Activated B cell treated with CpG ODN at 0.5 μM for 24 hours (primary cell): ENCODE measurements at regions not wholly inside any gene's neighbourhood (a gene's known extent, or its start where the extent isn't known, plus 50 kb on each side); places are given as distances from the start of the nearest gene placed in this dataset.

ENCODE experiments used
- ATAC-seq: fragments of 200-7000 bp; cut with Tn5 transposase; one replicate; pipeline ENCODE4 v1.10.0; 2021; ENCODE audit warnings: low read depth, mild to moderate bottlenecking, moderate library complexity
- CTCF ChIA-PET: fragments of 350-600 bp; sonication (Branson Sonifier 250); formaldehyde crosslinking; loops from one replicate; lab custom pipeline; 2021; ENCODE audit warnings: antibody characterized with exemption; lab: Charles Lee
- POLR2A ChIA-PET: fragments of 350-600 bp; sonication (Branson Sonifier 250); formaldehyde crosslinking; loops from one replicate; lab custom pipeline; 2021; ENCODE audit warnings: antibody characterized with exemption; lab: Charles Lee
- DNase-seq: peaks from one replicate; pipeline ENCODE4 v3.0.0; 2022
- H3K27ac Mint-ChIP-seq: one replicate; pipeline ENCODE4 v1.8.0; 2020; ENCODE audit warnings: mixed read lengths
- H3K27me3 Mint-ChIP-seq: one replicate; pipeline ENCODE4 v1.8.0; 2021; ENCODE audit warnings: mixed read lengths
- H3K36me3 Mint-ChIP-seq: one replicate; pipeline ENCODE4 v1.8.0; 2021; ENCODE audit warnings: low read depth, mixed read lengths
- H3K4me1 Mint-ChIP-seq: one replicate; pipeline ENCODE4 v1.8.0; 2021; ENCODE audit warnings: mixed read lengths
- H3K4me3 Mint-ChIP-seq: one replicate; pipeline ENCODE4 v1.8.0; 2020; ENCODE audit warnings: mild to moderate bottlenecking, mixed read lengths
- H3K9me3 Mint-ChIP-seq: one replicate; pipeline ENCODE4 v1.8.0; 2020; ENCODE audit warnings: mixed read lengths
- intact Hi-C: fragments of 100-400 bp; cut with micrococcal nuclease; formaldehyde crosslinking; loops from one replicate; pipeline ENCODE4 v1.15.1; 2024
- TF ChIP-seq, protein P1 (sequence below): fragments of 200-600 bp; IDR thresholded peaks from one replicate; pipeline ENCODE4 v1.8.0; 2022; ENCODE audit warnings: antibody characterized with exemption, mild to moderate bottlenecking

GRCh38 chr10:113477451-113477850, 75.4 kb upstream of the HABP2 start:
- POLR2A ChIA-PET, result no interaction called here
- peaks cover 13% of the 10 kb centered on the region for H3K9me3 Mint-ChIP-seq
- H3K4me1 Mint-ChIP-seq, result no peaks in the 10 kb centered on the region
- CTCF ChIA-PET, result no interaction called here
- no peaks in the 10 kb centered on the region for H3K27me3 Mint-ChIP-seq
- no peak overlapping the region for H3K4me3 Mint-ChIP-seq
- DNase-seq (no peak), ATAC-seq (no peak)
- intact Hi-C loops, result no loop called here
- no peaks in the 10 kb centered on the region for H3K36me3 Mint-ChIP-seq
- TF ChIP-seq, protein P1, sequence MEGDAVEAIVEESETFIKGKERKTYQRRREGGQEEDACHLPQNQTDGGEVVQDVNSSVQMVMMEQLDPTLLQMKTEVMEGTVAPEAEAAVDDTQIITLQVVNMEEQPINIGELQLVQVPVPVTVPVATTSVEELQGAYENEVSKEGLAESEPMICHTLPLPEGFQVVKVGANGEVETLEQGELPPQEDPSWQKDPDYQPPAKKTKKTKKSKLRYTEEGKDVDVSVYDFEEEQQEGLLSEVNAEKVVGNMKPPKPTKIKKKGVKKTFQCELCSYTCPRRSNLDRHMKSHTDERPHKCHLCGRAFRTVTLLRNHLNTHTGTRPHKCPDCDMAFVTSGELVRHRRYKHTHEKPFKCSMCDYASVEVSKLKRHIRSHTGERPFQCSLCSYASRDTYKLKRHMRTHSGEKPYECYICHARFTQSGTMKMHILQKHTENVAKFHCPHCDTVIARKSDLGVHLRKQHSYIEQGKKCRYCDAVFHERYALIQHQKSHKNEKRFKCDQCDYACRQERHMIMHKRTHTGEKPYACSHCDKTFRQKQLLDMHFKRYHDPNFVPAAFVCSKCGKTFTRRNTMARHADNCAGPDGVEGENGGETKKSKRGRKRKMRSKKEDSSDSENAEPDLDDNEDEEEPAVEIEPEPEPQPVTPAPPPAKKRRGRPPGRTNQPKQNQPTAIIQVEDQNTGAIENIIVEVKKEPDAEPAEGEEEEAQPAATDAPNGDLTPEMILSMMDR, result no peak
- no peak overlapping the region for H3K27ac Mint-ChIP-seq

- Mint-ChIP-seq H3K9me3 (peaks cover 13% of the 10 kb centered on the region), H3K4me1 (no peaks in the 10 kb centered on the region), H3K27ac (no peak overlapping the region), H3K27me3 (no peaks in the 10 kb centered on the region), H3K36me3 (no peaks in the 10 kb centered on the region), H3K4me3 (no peak overlapping the region)
- ChIA-PET POLR2A (no interaction called here), CTCF (no interaction called here)
- TF ChIP-seq, protein P1, result no peak
- no peak for DNase-seq
- ATAC-seq, result no peak
- intact Hi-C loops, result no loop called here
These were observed 73.3 kb upstream of the HABP2 start for GRCh38 chr10:113479346-113480080.

DNA sequence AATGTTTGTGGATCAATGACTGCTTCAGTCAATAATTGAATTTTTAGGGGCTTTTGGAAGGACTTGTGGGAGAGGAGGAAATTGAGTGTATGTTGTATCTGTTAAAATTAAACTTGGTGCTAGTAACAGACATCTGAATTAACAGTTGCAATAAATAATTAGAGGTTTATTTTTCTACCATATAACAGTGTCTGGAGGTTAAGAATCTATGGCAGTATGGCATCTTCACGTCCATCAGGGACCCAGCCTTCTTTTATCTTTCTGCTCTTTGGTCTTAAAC, 72.8 kb upstream of the HABP2 start:
- ChIA-PET POLR2A (no interaction called here), CTCF (no interaction called here)
- no peaks in the 10 kb centered on the region for H3K36me3 Mint-ChIP-seq
- intact Hi-C loops, result no loop called here
- TF ChIP-seq, protein P1, result no peak
- no peaks in the 10 kb centered on the region for H3K4me1 Mint-ChIP-seq
- H3K27ac Mint-ChIP-seq, result no peak overlapping the region
- H3K27me3 Mint-ChIP-seq, result no peaks in the 10 kb centered on the region
- DNase-seq (no peak), ATAC-seq (no peak)
- H3K9me3 Mint-ChIP-seq, result peaks cover 13% of the 10 kb centered on the region
- H3K4me3 Mint-ChIP-seq, result no peak overlapping the region

- Mint-ChIP-seq H3K27ac (no peak overlapping the region), H3K4me3 (no peak overlapping the region), H3K9me3 (peaks cover 13% of the 10 kb centered on the region), H3K27me3 (no peaks in the 10 kb centered on the region), H3K36me3 (no peaks in the 10 kb centered on the region), H3K4me1 (no peaks in the 10 kb centered on the region)
- no peak for DNase-seq
- intact Hi-C loops, result no loop called here
- TF ChIP-seq, protein P1, result no peak
- ATAC-seq, result no peak
- POLR2A ChIA-PET, result no interaction called here
- CTCF ChIA-PET, result no interaction called here
These were observed 71.9 kb upstream of the HABP2 start for GRCh38 chr10:113480851-113481502.

DNA sequence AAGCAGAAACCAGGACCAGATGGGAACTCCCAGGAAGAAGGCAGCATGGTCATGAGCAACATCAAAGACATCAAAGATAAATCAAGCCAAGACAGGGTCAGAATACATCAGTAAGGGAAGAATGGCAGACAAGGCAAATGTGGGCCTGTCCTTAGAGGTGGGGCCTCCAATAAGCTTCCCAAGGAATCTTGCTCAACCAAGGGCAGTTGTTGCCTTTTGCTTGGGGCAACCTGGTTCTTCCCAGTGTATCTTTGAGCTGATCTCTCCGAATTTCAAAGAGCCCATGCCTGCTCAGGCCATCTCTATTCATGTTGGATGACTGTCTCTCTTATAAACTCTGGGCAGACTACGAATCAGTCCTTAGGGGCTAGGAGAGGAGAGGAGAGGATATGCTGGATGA, 68.4 kb upstream of the HABP2 start:
- no peaks in the 10 kb centered on the region for H3K27me3 Mint-ChIP-seq
- H3K4me3 Mint-ChIP-seq, result no peak overlapping the region
- TF ChIP-seq, protein P1, result no peak
- ATAC-seq (no peak), DNase-seq (no peak)
- ChIA-PET POLR2A (no interaction called here), CTCF (no interaction called here)
- intact Hi-C loops, result no loop called here
- no peaks in the 10 kb centered on the region for H3K36me3 Mint-ChIP-seq
- no peak overlapping the region for H3K27ac Mint-ChIP-seq
- peaks cover 11% of the 10 kb centered on the region for H3K9me3 Mint-ChIP-seq
- no peaks in the 10 kb centered on the region for H3K4me1 Mint-ChIP-seq
